Esophagus (tissue), 2 donors: ENCODE measurements at regions not wholly inside any gene's neighbourhood (a gene's known extent, or its start where the extent isn't known, plus 50 kb on each side); places are given as distances from the start of the nearest gene placed in this dataset.
"Not testable (repeated sequence)": the region's sequence is repeated elsewhere in the genome, so short reads cannot be mapped to it uniquely, and the experiment has no call there.

Experiments used
- H3K27ac ChIP-seq, 2 donors: one replicate each; pipeline ENCODE4 v1.5.1; 2013; ENCODE audit warnings: low read depth in 2 of 2, mild to moderate bottlenecking in 2 of 2, inconsistent platforms in 1 of 2, low read length in 1 of 2, moderate library complexity in 1 of 2
- H3K27me3 ChIP-seq, 2 donors: one replicate each; pipeline ENCODE4 v1.6.1; 2013; ENCODE audit warnings: low read length in 2 of 2, control low read depth in 1 of 2, mild to moderate bottlenecking in 1 of 2; ENCODE audit not compliant: insufficient read depth in 2 of 2, control insufficient read depth in 1 of 2
- H3K36me3 ChIP-seq, 2 donors: one replicate each; pipeline ENCODE4 v1.6.1; 2013; ENCODE audit warnings: low read length in 1 of 2; ENCODE audit not compliant: control insufficient read depth in 2 of 2, insufficient read depth in 2 of 2
- H3K4me1 ChIP-seq, 2 donors: one replicate each; pipeline ENCODE4 v1.6.1; 2013; ENCODE audit warnings: low read length in 1 of 2; ENCODE audit not compliant: control insufficient read depth in 2 of 2, insufficient read depth in 2 of 2
- H3K4me3 ChIP-seq, 2 donors: one replicate each; pipeline ENCODE4 v1.5.1; 2013; ENCODE audit warnings: low read length in 2 of 2, mild to moderate bottlenecking in 2 of 2, low read depth in 1 of 2, moderate library complexity in 1 of 2
- H3K9me3 ChIP-seq, 2 donors: one replicate each; pipeline ENCODE4 v1.6.1; 2013; ENCODE audit warnings: mild to moderate bottlenecking in 2 of 2, low read depth in 1 of 2, low read length in 1 of 2, moderate library complexity in 1 of 2; ENCODE audit not compliant: control insufficient read depth in 2 of 2, insufficient read depth in 1 of 2
- WGBS, 2 donors: extraction: QIAGEN DNeasy Blood & Tissue Kit; methylation state at CpG; one replicate each; pipeline ENCODE4 v1.1.7; 2013; 5-methylcytosine and 5-hydroxymethylcytosine counted together
- donor health status: healthy with polysubstance abuse.
- donor health status: Bipolar disorder and iron deficiency.

DNA sequence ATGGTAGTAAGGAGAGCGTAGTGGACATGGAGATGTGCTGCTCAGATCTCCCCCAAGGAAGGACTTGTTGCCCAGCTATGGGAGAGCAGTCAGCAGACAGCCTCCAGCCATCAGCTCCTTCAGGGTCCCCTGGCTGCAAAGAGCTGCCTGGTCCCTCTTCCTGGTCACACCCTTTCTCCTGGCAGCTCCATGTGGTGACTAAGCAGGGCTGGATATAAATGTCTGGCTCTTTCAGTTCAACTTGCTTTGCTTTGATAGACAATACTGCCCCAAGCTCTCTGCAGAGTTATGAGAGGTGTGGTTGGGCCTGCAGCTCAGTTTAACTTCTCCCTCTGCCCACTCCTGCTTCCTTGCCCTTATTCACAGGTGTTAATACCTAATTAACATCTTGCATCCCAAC is 64.1 kb upstream of the DDR1 start:
- Histone ChIP-seq H3K27me3 (no peaks in the 10 kb centered on the region), H3K9me3 (no peaks in the 10 kb centered on the region), H3K36me3 (no peaks in the 10 kb centered on the region), H3K4me1 (peaks cover 0 to 9% of the 10 kb centered on the region in 2 donors), H3K4me3 (no peak overlapping the region), H3K27ac (peak overlapping the region; percentile 89 to 94)
- 76 to 80% methylated on average over 1 of the region's 1 CpG for WGBS, 2 donors

DNA sequence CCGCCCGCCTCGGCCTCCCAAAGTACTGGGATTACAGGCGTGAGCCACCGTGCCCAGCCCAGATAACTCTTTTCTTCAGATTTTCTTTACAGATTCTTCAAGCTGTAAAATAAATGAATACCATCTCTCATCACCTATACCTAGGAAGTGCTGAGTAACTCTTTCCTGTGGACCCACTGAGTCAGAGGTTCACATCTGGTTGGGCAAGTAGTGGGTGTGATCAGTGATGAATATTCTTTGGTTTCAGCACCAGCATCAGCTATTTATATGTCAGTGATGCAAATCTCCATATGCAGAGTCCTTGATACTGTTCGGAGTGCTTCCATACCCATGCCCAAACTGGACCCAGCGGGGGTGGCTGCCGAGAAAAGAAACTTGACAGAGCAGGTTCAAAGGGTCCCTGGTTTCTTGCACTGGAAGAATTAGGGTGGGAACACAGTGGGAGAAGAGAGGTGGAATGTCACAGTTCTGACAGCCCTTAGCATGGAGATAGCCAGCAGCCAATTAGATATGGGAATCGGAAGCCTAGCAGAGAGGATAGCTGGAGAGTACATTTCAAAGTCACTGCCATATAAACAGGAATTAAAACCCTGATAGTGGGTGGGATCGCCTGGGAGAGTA is 64.9 kb upstream of the DDR1 start:
- no peaks in the 10 kb centered on the region for H3K27me3 ChIP-seq
- H3K4me3 ChIP-seq, result no peak overlapping the region
- no peaks in the 10 kb centered on the region for H3K36me3 ChIP-seq
- peaks cover 0 to 9% of the 10 kb centered on the region in 2 donors for H3K4me1 ChIP-seq
- WGBS, 2 donors, result 70 to 77% methylated on average over 10 of the region's 10 CpGs
- H3K27ac ChIP-seq, result peak overlapping the region; percentile 89 to 94
- H3K9me3 ChIP-seq, result no peaks in the 10 kb centered on the region

DNA sequence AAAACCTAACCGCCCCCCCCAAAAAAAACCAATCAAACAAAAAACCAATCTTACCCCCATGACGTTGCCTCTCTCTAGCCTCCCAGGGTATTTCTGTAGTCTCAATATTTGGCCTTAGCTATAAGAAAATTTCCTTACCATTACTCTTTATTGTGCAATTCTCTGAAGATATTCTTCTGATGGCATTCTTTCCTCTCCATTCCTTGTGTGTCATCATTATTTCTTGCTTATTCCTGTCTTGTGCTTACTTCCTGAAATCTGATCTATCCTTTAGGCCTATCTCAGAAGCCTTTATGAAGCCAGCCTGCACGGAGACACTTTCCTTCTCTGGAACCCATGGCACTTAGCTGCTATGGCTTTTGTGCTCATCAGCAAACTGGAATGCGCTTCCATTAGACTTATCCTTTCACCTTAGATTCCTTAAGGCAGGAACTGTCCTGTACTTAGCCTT is 65.9 kb upstream of the DDR1 start:
- Histone ChIP-seq H3K27ac (peak overlapping the region; percentile 85 to 94), H3K36me3 (no peaks in the 10 kb centered on the region), H3K9me3 (no peaks in the 10 kb centered on the region), H3K4me1 (peaks cover 3 to 14% of the 10 kb centered on the region in 2 donors), H3K27me3 (no peaks in the 10 kb centered on the region), H3K4me3 (no peak overlapping the region)
- WGBS, 2 donors, result 58 to 68% methylated on average over 4 of the region's 4 CpGs

DNA sequence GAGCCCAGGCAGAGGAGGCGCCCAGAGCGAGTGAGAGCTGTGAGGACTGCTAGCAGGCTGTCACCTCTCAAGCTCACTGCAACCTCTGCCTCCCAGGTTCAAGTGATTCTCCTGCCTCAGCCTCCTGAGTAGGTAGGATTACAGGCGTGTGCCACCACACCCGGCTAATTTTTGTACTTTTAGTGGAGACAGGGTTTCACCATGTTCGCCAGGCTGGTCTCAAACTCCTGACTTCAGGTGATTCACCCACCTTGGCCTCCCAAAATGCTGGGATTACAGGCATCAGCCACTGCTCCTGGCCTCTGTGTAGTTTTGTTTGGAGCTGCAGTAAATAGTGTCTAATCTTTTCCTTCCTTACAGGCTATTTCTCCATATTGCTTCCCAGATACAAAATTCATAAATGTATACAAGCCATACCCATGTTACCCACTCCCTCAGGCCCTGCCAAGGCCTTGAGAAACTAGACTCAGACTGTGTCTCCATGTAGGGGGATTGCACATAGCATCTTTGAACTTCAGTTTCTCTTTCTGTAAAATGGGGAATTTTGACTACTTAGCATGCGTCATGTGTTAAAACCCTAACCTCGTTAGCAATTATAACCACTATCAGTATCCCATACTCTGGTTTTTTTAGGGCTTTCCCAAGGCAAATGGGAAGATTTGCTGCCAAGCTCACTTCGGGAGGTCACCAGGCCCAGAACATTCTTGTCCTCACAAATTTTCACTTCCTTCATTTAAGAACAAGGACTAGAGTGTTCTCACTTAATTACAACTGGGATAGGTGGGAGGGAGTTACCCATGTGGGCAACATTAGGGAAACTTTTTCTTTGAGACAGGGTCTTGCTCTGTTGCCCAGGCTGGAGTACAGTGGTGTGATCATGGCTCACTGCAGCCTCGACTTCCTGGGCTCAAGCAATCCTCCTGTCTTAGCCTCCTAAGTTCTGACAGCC is 67.3 kb upstream of the DDR1 start:
- Histone ChIP-seq H3K9me3 (no peaks in the 10 kb centered on the region), H3K36me3 (no peaks in the 10 kb centered on the region), H3K27me3 (no peaks in the 10 kb centered on the region), H3K4me1 (peaks cover 3 to 12% of the 10 kb centered on the region in 2 donors), H3K4me3 (no peak overlapping the region), H3K27ac (peak overlapping the region; percentile 26 to 79)
- WGBS, 2 donors, result 82 to 89% methylated on average over 9 of the region's 9 CpGs

DNA sequence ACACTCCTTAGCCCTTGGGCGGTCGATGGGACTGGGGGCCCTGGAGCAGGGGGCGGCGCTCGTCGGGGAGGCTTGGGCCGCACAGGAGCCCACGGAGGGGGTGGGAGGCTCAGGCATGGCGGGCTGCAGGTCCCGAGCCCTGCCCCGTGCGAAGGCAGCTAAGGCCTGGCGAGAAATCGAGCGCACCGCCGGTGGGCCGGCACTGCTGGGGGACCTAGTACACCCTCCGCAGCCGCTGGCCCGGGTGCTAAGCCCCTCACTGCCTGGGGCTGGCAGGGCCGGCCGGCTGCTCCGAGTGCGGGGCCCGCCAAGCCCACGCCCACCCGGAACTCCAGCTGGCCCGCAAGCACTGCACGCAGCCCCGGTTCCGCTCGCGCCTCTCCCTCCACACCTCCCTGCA is 68.0 kb upstream of the DDR1 start:
- H3K4me3 ChIP-seq, H3K27me3 ChIP-seq, H3K27ac ChIP-seq, H3K36me3 ChIP-seq, H3K9me3 ChIP-seq: not testable (repeated sequence)
- WGBS, 2 donors, result 94 to 95% methylated on average over 26 to 34 of the region's 34 CpGs
- H3K4me1 ChIP-seq, result peaks cover 3 to 12% of the 10 kb centered on the region in 2 donors

DNA sequence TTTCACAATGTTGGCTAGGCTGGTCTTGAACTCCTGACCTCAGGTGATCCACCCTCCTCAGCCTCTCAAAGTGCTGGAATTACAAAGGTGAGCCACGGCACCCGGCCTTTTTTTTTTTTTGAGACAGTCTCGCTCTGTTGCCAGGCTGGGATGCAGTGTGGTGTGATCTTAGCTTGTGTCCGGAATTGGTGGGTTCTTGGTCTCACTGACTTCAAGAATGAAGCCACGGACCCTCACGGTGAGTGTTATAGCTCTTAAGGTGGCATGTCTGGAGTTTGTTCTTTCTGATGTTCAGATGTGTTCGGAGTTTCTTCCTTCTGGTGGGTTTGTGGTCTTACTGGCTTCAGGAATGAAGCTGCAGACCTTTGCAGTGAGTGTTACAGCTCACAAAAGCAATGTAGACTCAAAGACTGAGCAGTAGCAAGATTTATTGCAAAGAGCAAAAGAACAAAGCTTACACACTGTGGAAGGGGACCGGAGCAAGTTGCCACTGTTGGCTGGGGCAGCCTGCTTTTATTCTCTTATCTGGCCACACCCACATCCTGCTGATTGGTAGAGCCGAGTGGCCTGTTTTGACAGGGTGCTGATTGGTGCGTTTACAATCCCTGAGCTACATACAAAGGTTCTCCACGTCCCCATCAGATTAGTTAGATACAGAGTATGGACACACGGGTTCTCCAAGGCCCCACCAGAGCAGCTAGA is 69.1 kb upstream of the DDR1 start:
- H3K36me3 ChIP-seq, H3K9me3 ChIP-seq, H3K27me3 ChIP-seq, H3K27ac ChIP-seq, H3K4me3 ChIP-seq: not testable (repeated sequence)
- 78 to 82% methylated on average over 12 of the region's 12 CpGs for WGBS, 2 donors
- peaks cover 3 to 15% of the 10 kb centered on the region in 2 donors for H3K4me1 ChIP-seq

DNA sequence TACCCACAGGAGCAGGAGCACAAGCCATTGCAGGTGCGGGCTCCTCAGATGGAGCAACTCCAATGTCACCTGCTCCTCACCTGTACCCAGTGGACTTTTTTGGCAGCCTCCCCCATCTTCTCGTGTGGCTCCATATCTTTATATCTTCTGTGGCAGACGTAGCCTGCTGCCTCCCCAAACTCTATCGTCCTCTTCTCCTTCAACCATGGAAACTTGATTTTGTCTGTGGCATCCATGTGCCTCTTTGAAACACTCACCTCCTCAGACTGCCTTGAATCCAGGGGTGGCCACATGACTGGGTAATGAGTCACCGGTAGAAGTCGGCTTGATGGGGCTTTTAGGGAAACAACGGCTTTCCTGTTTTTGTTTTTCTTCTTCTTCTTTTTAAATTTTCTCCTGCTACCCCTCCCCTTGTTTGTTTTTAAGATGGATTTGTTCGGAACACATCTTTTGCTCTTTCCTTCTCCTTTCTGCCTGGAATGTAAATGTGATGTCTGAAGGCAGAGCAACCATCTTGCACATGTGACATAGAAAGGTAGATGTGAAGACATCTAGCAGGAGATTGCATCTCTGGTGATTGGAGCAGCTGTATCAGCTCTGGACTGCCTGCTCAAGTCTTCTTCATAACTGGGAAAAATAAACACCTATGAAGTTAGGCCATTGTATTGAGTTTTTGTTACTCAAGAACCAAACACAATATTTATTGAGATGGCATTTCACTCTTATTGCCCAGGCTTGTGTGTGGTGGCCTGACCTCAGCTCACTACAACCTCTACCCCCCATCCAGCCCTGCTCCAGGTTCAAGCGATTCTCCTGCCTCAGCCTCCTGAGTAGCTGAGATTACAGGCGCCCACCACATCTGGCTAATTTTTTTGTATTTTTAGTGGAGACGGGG is 69.9 kb upstream of the DDR1 start:
- no peaks in the 10 kb centered on the region for H3K27me3 ChIP-seq
- no peaks in the 10 kb centered on the region for H3K36me3 ChIP-seq
- no peaks in the 10 kb centered on the region for H3K9me3 ChIP-seq
- peaks cover 3 to 7% of the 10 kb centered on the region in 2 donors for H3K4me1 ChIP-seq
- H3K27ac ChIP-seq, result peak overlapping the region; percentile 31 to 51
- no peak overlapping the region for H3K4me3 ChIP-seq
- 57 to 60% methylated on average over 11 of the region's 11 CpGs for WGBS, 2 donors

DNA sequence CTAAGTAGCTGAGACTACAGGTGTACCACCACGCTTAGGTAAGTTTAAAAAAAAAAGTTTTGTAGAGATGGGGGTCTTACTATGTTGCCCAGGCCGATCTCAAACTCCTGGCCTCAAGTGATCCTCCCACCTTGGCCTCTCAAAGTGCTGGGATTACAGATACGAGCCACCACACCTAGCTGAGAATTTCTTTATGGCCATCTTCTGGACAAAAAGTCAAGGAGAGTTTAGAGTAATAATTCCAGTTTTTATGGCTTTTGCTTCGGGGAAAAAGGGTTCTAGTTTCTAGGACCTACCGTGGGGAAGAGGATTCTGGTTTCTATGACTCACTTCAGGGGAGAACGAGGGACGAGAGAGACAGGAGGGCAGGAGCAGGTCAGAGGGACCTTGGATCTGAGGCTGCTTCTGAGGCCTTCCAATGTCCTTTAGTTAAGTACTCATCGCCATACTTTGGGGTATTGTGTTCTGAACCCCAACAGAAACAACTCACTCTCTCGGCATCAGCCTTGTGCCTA is 69.3 kb upstream of the IER3 start:
- peak overlapping the region in 1 of 2 donors; percentile 63 for H3K27ac ChIP-seq
- no peaks in the 10 kb centered on the region for H3K9me3 ChIP-seq
- peaks cover 3 to 7% of the 10 kb centered on the region in 2 donors for H3K4me1 ChIP-seq
- WGBS, 2 donors, result 72 to 73% methylated on average over 9 of the region's 9 CpGs
- H3K27me3 ChIP-seq, result no peaks in the 10 kb centered on the region
- H3K36me3 ChIP-seq, result no peaks in the 10 kb centered on the region
- H3K4me3 ChIP-seq, result no peak overlapping the region
